Left ventricle myocardium inferior (tissue), 1 donor: ENCODE measurements at regions not wholly inside any gene's neighbourhood (a gene's known extent, or its start where the extent isn't known, plus 50 kb on each side); places are given as distances from the start of the nearest gene placed in this dataset.

Source experiments
- DNase-seq: peaks from one replicate; pipeline ENCODE4 v3.0.0-alpha.2; 2020
- H3K27ac ChIP-seq: fragments of 200-600 bp; replicated peaks from 2 replicates; pipeline ENCODE4 v1.8.0; 2021
- H3K27me3 ChIP-seq: fragments of 200-600 bp; 2 replicates; pipeline ENCODE4 v1.8.0; 2021; ENCODE audit warnings: low read depth
- H3K36me3 ChIP-seq: fragments of 200-600 bp; 2 replicates; pipeline ENCODE4 v1.8.0; 2021
- H3K4me1 ChIP-seq: fragments of 200-600 bp; 2 replicates; pipeline ENCODE4 v1.8.0; 2021
- H3K4me3 ChIP-seq: fragments of 200-600 bp; 2 replicates; pipeline ENCODE4 v1.8.0; 2021; ENCODE audit warnings: mild to moderate bottlenecking, moderate library complexity
- H3K9me3 ChIP-seq: fragments of 200-600 bp; replicated peaks from 2 replicates; pipeline ENCODE4 v1.8.0; 2021
- intact Hi-C: fragments of 100-400 bp; cut with micrococcal nuclease; formaldehyde crosslinking; loops from one replicate; pipeline ENCODE4 v1.11.0; 2022
- TF ChIP-seq, protein P1 (sequence below): fragments of 200-600 bp; IDR thresholded peaks from 2 replicates; pipeline ENCODE4 v1.8.0; 2021; ENCODE audit warnings: antibody characterized with exemption, mild to moderate bottlenecking, borderline replicate concordance
- donor health status: DM: no; HTN: yes; CAD: no; lungs with severe emphysema.

GRCh38 chr22:47309946-47310345 lies 547.5 kb downstream of the TBC1D22A start:
- Histone ChIP-seq H3K27me3 (peaks cover 5% of the 10 kb centered on the region), H3K27ac (no peak overlapping the region), H3K9me3 (peaks cover 15% of the 10 kb centered on the region), H3K36me3 (no peaks in the 10 kb centered on the region), H3K4me1 (no peaks in the 10 kb centered on the region), H3K4me3 (no peak overlapping the region)
- TF ChIP-seq, protein P1, sequence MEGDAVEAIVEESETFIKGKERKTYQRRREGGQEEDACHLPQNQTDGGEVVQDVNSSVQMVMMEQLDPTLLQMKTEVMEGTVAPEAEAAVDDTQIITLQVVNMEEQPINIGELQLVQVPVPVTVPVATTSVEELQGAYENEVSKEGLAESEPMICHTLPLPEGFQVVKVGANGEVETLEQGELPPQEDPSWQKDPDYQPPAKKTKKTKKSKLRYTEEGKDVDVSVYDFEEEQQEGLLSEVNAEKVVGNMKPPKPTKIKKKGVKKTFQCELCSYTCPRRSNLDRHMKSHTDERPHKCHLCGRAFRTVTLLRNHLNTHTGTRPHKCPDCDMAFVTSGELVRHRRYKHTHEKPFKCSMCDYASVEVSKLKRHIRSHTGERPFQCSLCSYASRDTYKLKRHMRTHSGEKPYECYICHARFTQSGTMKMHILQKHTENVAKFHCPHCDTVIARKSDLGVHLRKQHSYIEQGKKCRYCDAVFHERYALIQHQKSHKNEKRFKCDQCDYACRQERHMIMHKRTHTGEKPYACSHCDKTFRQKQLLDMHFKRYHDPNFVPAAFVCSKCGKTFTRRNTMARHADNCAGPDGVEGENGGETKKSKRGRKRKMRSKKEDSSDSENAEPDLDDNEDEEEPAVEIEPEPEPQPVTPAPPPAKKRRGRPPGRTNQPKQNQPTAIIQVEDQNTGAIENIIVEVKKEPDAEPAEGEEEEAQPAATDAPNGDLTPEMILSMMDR, result no peak
- no peak for DNase-seq
- intact Hi-C loops, result no loop called here

- intact Hi-C loops, result no loop called here
- no peak for DNase-seq
- TF ChIP-seq, protein P1, result no peak
- Histone ChIP-seq H3K4me3 (no peak overlapping the region), H3K27me3 (peaks cover 5% of the 10 kb centered on the region), H3K4me1 (no peaks in the 10 kb centered on the region), H3K9me3 (peaks cover 15% of the 10 kb centered on the region), H3K36me3 (no peaks in the 10 kb centered on the region), H3K27ac (no peak overlapping the region)
These were observed 547.0 kb downstream of the TBC1D22A start for GRCh38 chr22:47309476-47309875.

DNA sequence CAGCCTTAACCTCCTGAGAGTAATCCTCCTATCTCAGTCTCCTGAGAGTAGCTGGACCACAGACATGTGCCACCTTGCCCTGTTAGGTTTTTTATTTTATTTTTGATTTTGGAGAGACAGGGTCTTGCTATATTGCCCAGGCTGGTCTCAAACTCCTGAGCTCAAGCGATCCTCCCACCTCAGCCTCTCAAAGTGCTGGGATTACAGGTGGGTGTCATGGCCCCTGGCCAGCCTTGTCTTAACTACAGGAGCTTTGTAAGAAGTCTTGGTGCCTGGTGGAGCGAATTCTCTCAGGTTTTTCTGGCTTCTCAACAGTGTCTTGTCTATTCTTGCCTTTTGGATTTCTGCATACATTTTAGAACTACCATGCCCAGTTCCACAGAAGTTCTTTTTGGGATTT lies 546.4 kb downstream of the TBC1D22A start:
- TF ChIP-seq, protein P1, result no peak
- intact Hi-C loops, result no loop called here
- DNase-seq, result no peak

DNA sequence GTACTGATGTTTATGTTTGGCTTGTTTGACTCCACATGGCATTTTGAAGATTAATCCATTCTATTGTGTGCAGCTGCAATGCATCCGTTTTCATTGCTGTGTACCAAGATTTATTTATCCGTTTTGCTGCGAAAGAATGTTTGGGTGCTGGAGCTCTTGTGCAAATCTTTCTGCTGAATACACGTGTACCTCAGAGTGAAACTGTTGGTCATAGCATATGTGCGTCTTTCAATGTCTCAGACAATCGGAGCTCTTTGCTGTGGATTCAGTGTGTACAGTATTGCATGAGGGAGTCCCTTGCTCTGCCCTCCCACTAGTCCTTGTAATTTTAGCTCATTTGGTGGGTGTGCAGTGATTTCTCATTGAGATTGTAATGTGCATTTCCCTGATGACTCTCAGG lies 545.4 kb downstream of the TBC1D22A start:
- Histone ChIP-seq H3K27ac (no peak overlapping the region), H3K4me3 (no peak overlapping the region), H3K27me3 (peaks cover 11% of the 10 kb centered on the region), H3K36me3 (no peaks in the 10 kb centered on the region), H3K9me3 (peaks cover 12% of the 10 kb centered on the region), H3K4me1 (no peaks in the 10 kb centered on the region)
- no peak for DNase-seq
- TF ChIP-seq, protein P1, result no peak
- intact Hi-C loops, result no loop called here

More for the DNA sequence above, 546.4 kb downstream of the TBC1D22A start:
- Histone ChIP-seq H3K27me3 (peaks cover 11% of the 10 kb centered on the region), H3K36me3 (no peaks in the 10 kb centered on the region), H3K27ac (no peak overlapping the region), H3K4me1 (no peaks in the 10 kb centered on the region), H3K4me3 (no peak overlapping the region), H3K9me3 (peaks cover 15% of the 10 kb centered on the region)

- H3K36me3 ChIP-seq, result no peaks in the 10 kb centered on the region
- H3K27ac ChIP-seq, result no peak overlapping the region
- intact Hi-C loops, result no loop called here
- DNase-seq, result no peak
- H3K27me3 ChIP-seq, result peaks cover 11% of the 10 kb centered on the region
- H3K4me3 ChIP-seq, result no peak overlapping the region
- H3K4me1 ChIP-seq, result no peaks in the 10 kb centered on the region
- H3K9me3 ChIP-seq, result peaks cover 7% of the 10 kb centered on the region
- TF ChIP-seq, protein P1, result no peak
These were observed 544.9 kb downstream of the TBC1D22A start for GRCh38 chr22:47307326-47307725.

DNA sequence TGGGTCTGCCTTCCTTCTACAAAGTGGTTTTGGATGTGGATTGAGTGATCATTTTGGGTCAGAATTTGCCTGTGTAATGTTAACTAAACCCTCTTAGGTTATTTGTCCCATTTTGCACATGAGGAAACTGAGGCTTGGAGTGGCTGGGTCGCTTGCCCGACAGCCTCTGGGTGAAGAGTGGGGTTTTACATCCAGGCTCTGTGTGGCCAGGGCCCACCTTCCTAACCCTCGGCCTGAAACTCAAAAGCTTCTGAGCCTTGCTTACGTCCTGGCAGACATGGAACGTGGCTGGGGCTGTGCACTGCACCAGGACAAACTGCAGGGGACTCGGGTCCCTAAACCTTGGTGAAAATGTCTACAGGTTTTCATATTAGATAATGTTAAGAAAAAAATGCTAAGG lies 542.4 kb downstream of the TBC1D22A start:
- TF ChIP-seq, protein P1, result no peak

More for the DNA sequence above, 542.4 kb downstream of the TBC1D22A start:
- Histone ChIP-seq H3K4me3 (no peak overlapping the region), H3K36me3 (no peaks in the 10 kb centered on the region), H3K27ac (no peak overlapping the region), H3K27me3 (peaks cover 6% of the 10 kb centered on the region), H3K9me3 (no peaks in the 10 kb centered on the region), H3K4me1 (no peaks in the 10 kb centered on the region)
- intact Hi-C loops, result no loop called here
- DNase-seq, result no peak
